HUES48 (cell line): ENCODE measurements at regions not wholly inside any gene's neighbourhood (a gene's known extent, or its start where the extent isn't known, plus 50 kb on each side); places are given as distances from the start of the nearest gene placed in this dataset.
"Not testable (repeated sequence)": the region's sequence is repeated elsewhere in the genome, so short reads cannot be mapped to it uniquely, and the experiment has no call there.

ENCODE experiments used
- H3K27ac ChIP-seq: one replicate; pipeline ENCODE4 v1.7.0; 2013; ENCODE audit warnings: low read depth, low read length, inconsistent platforms
- H3K27me3 ChIP-seq: 2 replicates; pipeline ENCODE4 v1.6.1; 2013; ENCODE audit warnings: mild to moderate bottlenecking, low read length; ENCODE audit not compliant: control insufficient read depth, insufficient read depth
- H3K36me3 ChIP-seq: 2 replicates; pipeline ENCODE4 v1.6.1; 2013; ENCODE audit warnings: low read length; ENCODE audit not compliant: control insufficient read depth, insufficient read depth
- H3K4me1 ChIP-seq: 2 replicates; pipeline ENCODE4 v1.6.1; 2013; ENCODE audit warnings: mild to moderate bottlenecking, low read length; ENCODE audit not compliant: control insufficient read depth, insufficient read depth
- H3K4me3 ChIP-seq: 2 replicates; pipeline ENCODE4 v1.5.1; 2013; ENCODE audit warnings: mild to moderate bottlenecking, low read depth, low read length
- H3K9ac ChIP-seq: 2 replicates; pipeline ENCODE4 v1.6.1; 2013; ENCODE audit warnings: mild to moderate bottlenecking, low read depth, low read length, moderate library complexity
- H3K9me3 ChIP-seq: 2 replicates; pipeline ENCODE4 v1.6.1; 2013; ENCODE audit warnings: low read length; ENCODE audit not compliant: control insufficient read depth, insufficient read depth

- Histone ChIP-seq H3K4me1 (peaks cover 8% of the 10 kb centered on the region), H3K27ac (no peak overlapping the region), H3K9me3 (no peaks in the 10 kb centered on the region), H3K36me3 (no peaks in the 10 kb centered on the region), H3K27me3 (no peaks in the 10 kb centered on the region), H3K9ac (no peak overlapping the region), H3K4me3 (no peak overlapping the region)
Observed at GRCh38 chr4:79588679-79589078, 180.7 kb upstream of the GK2 start.

- not testable (repeated sequence) for H3K36me3 ChIP-seq, H3K4me3 ChIP-seq, H3K27me3 ChIP-seq, H3K9me3 ChIP-seq, H3K27ac ChIP-seq, H3K9ac ChIP-seq, H3K4me1 ChIP-seq
Observed at GRCh38 chr4:79587207-79587606, 179.2 kb upstream of the GK2 start.

- no peak overlapping the region for H3K9ac ChIP-seq
- no peak overlapping the region for H3K27ac ChIP-seq
- peaks cover 3% of the 10 kb centered on the region; the same call in 1 of the 2 replicates for H3K4me1 ChIP-seq
- H3K27me3 ChIP-seq: no peaks in the 10 kb centered on the region
- H3K9me3 ChIP-seq: no peaks in the 10 kb centered on the region
- H3K36me3 ChIP-seq: no peaks in the 10 kb centered on the region
- H3K4me3 ChIP-seq: no peak overlapping the region
Observed at GRCh38 chr4:79585834-79586233, 177.8 kb upstream of the GK2 start.

- no peaks in the 10 kb centered on the region for H3K9me3 ChIP-seq
- H3K27ac ChIP-seq: no peak overlapping the region
- H3K36me3 ChIP-seq: no peaks in the 10 kb centered on the region
- H3K9ac ChIP-seq: no peak overlapping the region
- no peaks in the 10 kb centered on the region for H3K27me3 ChIP-seq
- no peak overlapping the region for H3K4me3 ChIP-seq
- H3K4me1 ChIP-seq: peaks cover 3% of the 10 kb centered on the region; the same call in 1 of the 2 replicates
Observed at GRCh38 chr4:79585330-79585729, 177.3 kb upstream of the GK2 start.

GRCh38 chr4:79584902-79585301 lies 176.9 kb upstream of the GK2 start:
- no peaks in the 10 kb centered on the region for H3K36me3 ChIP-seq
- H3K9me3 ChIP-seq: no peaks in the 10 kb centered on the region
- peaks cover 3% of the 10 kb centered on the region; the same call in 1 of the 2 replicates for H3K4me1 ChIP-seq
- H3K27ac ChIP-seq: no peak overlapping the region
- H3K4me3 ChIP-seq: no peak overlapping the region
- H3K9ac ChIP-seq: no peak overlapping the region
- no peaks in the 10 kb centered on the region for H3K27me3 ChIP-seq

- Histone ChIP-seq H3K4me1 (peaks cover 3% of the 10 kb centered on the region; the same call in 1 of the 2 replicates), H3K4me3 (no peak overlapping the region)
Observed at GRCh38 chr4:79584352-79584751, 176.3 kb upstream of the GK2 start.

GRCh38 chr4:79578606-79579005 lies 170.6 kb upstream of the GK2 start:
- Histone ChIP-seq H3K4me3 (no peak overlapping the region), H3K4me1 (peaks cover 16% of the 10 kb centered on the region; the same call in 1 of the 2 replicates), H3K36me3 (no peaks in the 10 kb centered on the region), H3K27ac (no peak overlapping the region), H3K9ac (no peak overlapping the region), H3K27me3 (no peaks in the 10 kb centered on the region), H3K9me3 (no peaks in the 10 kb centered on the region)

More at GRCh38 chr4:79584352-79584751, 176.3 kb upstream of the GK2 start:
- no peak overlapping the region for H3K27ac ChIP-seq
- no peak overlapping the region for H3K9ac ChIP-seq
- no peaks in the 10 kb centered on the region for H3K36me3 ChIP-seq
- H3K27me3 ChIP-seq: no peaks in the 10 kb centered on the region
- H3K9me3 ChIP-seq: no peaks in the 10 kb centered on the region

- Histone ChIP-seq H3K4me1 (peaks cover 16% of the 10 kb centered on the region; the same call in 1 of the 2 replicates), H3K9me3 (no peaks in the 10 kb centered on the region), H3K27ac (no peak overlapping the region), H3K36me3 (no peaks in the 10 kb centered on the region), H3K9ac (no peak overlapping the region), H3K4me3 (no peak overlapping the region), H3K27me3 (no peaks in the 10 kb centered on the region)
Observed at GRCh38 chr4:79576429-79576753, 168.4 kb upstream of the GK2 start.

- no peak overlapping the region for H3K4me3 ChIP-seq
- H3K27me3 ChIP-seq: no peaks in the 10 kb centered on the region
- H3K27ac ChIP-seq: no peak overlapping the region
- no peaks in the 10 kb centered on the region for H3K36me3 ChIP-seq
- H3K9me3 ChIP-seq: no peaks in the 10 kb centered on the region
- H3K4me1 ChIP-seq: peaks cover 16% of the 10 kb centered on the region; the same call in 1 of the 2 replicates
- H3K9ac ChIP-seq: no peak overlapping the region
Observed at GRCh38 chr4:79575709-79576428, 167.8 kb upstream of the GK2 start.

GRCh38 chr4:79574741-79575451 lies 166.9 kb upstream of the GK2 start:
- Histone ChIP-seq H3K27ac (no peak overlapping the region), H3K9ac (no peak overlapping the region), H3K4me3 (no peak overlapping the region), H3K36me3 (no peaks in the 10 kb centered on the region), H3K4me1 (peaks cover 16% of the 10 kb centered on the region; the same call in 1 of the 2 replicates), H3K27me3 (no peaks in the 10 kb centered on the region), H3K9me3 (no peaks in the 10 kb centered on the region)

- Histone ChIP-seq H3K27me3 (no peaks in the 10 kb centered on the region), H3K4me1 (peaks cover 8% of the 10 kb centered on the region), H3K9ac (no peak overlapping the region), H3K27ac (no peak overlapping the region), H3K9me3 (no peaks in the 10 kb centered on the region), H3K36me3 (no peaks in the 10 kb centered on the region), H3K4me3 (no peak overlapping the region)
Observed at GRCh38 chr4:79563219-79563618, 155.2 kb upstream of the GK2 start.
